ENCODE measurements at regions not wholly inside any gene's neighbourhood (a gene's known extent, or its start where the extent isn't known, plus 50 kb on each side); places are given as distances from the start of the nearest gene placed in this dataset.

DNA sequence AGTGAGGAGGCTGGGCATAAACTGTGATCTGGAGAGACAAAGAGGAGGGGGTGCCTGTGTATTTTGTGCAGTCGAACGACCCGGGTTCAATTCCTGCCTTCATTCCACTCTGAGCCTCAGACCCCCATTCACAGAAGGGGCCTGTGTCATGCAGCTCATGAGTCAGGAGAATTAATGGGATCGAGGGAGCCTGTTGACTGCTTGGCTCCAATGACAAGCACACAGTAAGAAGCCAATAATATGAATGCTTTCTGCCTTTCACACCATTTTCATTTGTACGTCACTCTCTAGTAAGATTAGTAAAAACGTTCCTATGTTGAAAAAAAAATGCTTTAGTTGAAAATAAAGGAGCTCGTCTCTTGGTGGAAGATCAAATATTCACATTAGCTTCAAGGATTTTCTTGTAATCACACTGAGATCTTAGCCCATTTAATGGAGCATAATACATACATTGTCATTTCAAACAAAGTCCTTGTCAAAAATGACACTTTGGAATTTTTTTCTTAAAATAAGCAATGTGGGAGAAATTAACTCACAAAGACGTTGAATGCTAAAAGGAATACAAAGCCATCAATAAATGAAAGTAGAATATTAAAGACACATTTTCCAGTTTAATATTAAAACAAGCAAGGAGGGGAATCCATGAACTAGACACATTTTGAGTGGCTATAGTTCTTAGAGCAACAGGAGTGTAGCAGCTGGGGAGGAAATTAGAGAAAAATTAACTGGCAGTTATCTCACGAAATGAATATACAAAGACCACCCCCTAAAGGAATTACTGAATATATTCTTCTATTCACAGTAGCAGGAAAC is 246.7 kb upstream of the AFDN start:
- TF ChIP-seq, protein P1, sequence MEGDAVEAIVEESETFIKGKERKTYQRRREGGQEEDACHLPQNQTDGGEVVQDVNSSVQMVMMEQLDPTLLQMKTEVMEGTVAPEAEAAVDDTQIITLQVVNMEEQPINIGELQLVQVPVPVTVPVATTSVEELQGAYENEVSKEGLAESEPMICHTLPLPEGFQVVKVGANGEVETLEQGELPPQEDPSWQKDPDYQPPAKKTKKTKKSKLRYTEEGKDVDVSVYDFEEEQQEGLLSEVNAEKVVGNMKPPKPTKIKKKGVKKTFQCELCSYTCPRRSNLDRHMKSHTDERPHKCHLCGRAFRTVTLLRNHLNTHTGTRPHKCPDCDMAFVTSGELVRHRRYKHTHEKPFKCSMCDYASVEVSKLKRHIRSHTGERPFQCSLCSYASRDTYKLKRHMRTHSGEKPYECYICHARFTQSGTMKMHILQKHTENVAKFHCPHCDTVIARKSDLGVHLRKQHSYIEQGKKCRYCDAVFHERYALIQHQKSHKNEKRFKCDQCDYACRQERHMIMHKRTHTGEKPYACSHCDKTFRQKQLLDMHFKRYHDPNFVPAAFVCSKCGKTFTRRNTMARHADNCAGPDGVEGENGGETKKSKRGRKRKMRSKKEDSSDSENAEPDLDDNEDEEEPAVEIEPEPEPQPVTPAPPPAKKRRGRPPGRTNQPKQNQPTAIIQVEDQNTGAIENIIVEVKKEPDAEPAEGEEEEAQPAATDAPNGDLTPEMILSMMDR (IDR thresholded peaks at IDR 0.05; ENCODE audit: low read length) = no peak
- no peak for TF ChIP-seq EZH2 (IDR thresholded peaks at IDR 0.05; ENCODE audit: borderline replicate concordance, low read length)

All from OCI-LY1 (cell line).